Heart right ventricle (tissue), 16 donors: ENCODE measurements at regions not wholly inside any gene's neighbourhood (a gene's known extent, or its start where the extent isn't known, plus 50 kb on each side); places are given as distances from the start of the nearest gene placed in this dataset.

ENCODE experiments used
- ATAC-seq, 8 donors: fragments of 200-7000 bp; cut with Tn5 transposase; one replicate each; pipeline ENCODE4 v1.9.1; 2020; ENCODE audit warnings: mild to moderate bottlenecking in 8 of 8, moderate library complexity in 8 of 8, moderate number of reproducible peaks in 1 of 8
- DNase-seq, 2 donors: peaks; one replicate each; pipeline ENCODE4 v3.0.0-alpha.2; 2020
- H3K27ac ChIP-seq, 10 donors: fragments of 200-600 bp; sonication (generic) in 2 of 10; one replicate each; pipeline versions ENCODE4 v1.5.0 to v1.8.0; 2020 to 2022; ENCODE audit warnings: mild to moderate bottlenecking in 3 of 10
- H3K27me3 ChIP-seq, 7 donors: fragments of 200-600 bp; one replicate each; pipeline ENCODE4 v1.8.0; 2021 to 2022; ENCODE audit warnings: mild to moderate bottlenecking in 2 of 7
- H3K36me3 ChIP-seq, 9 donors: fragments of 200-600 bp; sonication (generic) in 1 of 9; one replicate each; pipeline versions ENCODE4 v1.5.0 to v1.8.0; 2020 to 2022; ENCODE audit warnings: mild to moderate bottlenecking in 2 of 9
- H3K4me1 ChIP-seq, 9 donors: fragments of 200-600 bp; sonication (generic) in 1 of 9; one replicate each; pipeline versions ENCODE4 v1.5.0 to v1.8.0; 2020 to 2022; ENCODE audit warnings: mild to moderate bottlenecking in 4 of 9
- H3K4me3 ChIP-seq, 10 donors: fragments of 200-600 bp; sonication (generic) in 2 of 10; one replicate each; pipeline versions ENCODE4 v1.5.0 to v1.8.0; 2020 to 2022; ENCODE audit warnings: mild to moderate bottlenecking in 7 of 10, moderate library complexity in 2 of 10
- H3K9me3 ChIP-seq, 11 donors: fragments of 200-600 bp in 10 of 11; sonication (generic) in 2 of 11; one replicate each; pipeline versions ENCODE4 v1.5.0 to v1.8.0; 2013 to 2022; ENCODE audit warnings: mild to moderate bottlenecking in 2 of 11, control low read depth in 1 of 11, moderate library complexity in 1 of 11
- WGBS, 2 donors: extraction: QIAGEN DNeasy Blood & Tissue Kit; methylation state at CpG; one replicate each; pipeline ENCODE4 v1.1.7; 2013; ENCODE audit warnings: inconsistent platforms in 1 of 2; 5-methylcytosine and 5-hydroxymethylcytosine counted together
- intact Hi-C, 10 donors: fragments of 100-400 bp; cut with DNase I; formaldehyde crosslinking; loops; one replicate each; pipeline versions ENCODE4 v1.11.1 to v1.14.2; 2022
- TF ChIP-seq, protein P1 (sequence below), 9 donors: fragments of 200-600 bp; sonication (generic) in 2 of 9; IDR thresholded peaks; one replicate each; pipeline versions ENCODE4 v1.5.0 to v1.8.0; 2021 to 2022; ENCODE audit warnings: antibody characterized with exemption in 9 of 9, mild to moderate bottlenecking in 5 of 9, moderate library complexity in 1 of 9
- donor health status: Arrhythmogenic right ventricular cardiomyopathy.
- donor health status: ischemic (EF 13 %, LVEDD 7.1; RV severe dilation, severe dysfunction).
- donor health status: healthy with polysubstance abuse.
- donor health status: DM: no; HTN: yes; CAD: no.
- donor health status: DM: no; HTN: no; CAD: no.
- donor health status: ischemic (EF 25% LVEDD 6.9; RV normal size, moderate dysfunction).
- donor health status: ischemic (EF 25% LVEDD 5.7; RV mildly dilated, moderate dysfunction).
- donor health status: healthy.
- donor health status: DM: yes; HTN: yes; CAD: no.
- donor health status: Ischemic cardiomyopathy.
- donor health status: ischemic (EF 35%, LVEDD 5.7; RV mildly dilated, moderate dysfunction).
- donor health status: nonischemic (EF 11% LVEDD 7.7; RV severe dilation, severe dysfunction).
- donor health status: DM: yes; HTN: yes; CAD: no.
- donor health status: PGD.
- donor health status: ischemic (EF 29% LVEDD 5.4; RV normal size, mild dysfunction).
- donor health status: nonischemic (EF 23%, LVEDD 6.1; RV moderate dilation, normal function).

DNA sequence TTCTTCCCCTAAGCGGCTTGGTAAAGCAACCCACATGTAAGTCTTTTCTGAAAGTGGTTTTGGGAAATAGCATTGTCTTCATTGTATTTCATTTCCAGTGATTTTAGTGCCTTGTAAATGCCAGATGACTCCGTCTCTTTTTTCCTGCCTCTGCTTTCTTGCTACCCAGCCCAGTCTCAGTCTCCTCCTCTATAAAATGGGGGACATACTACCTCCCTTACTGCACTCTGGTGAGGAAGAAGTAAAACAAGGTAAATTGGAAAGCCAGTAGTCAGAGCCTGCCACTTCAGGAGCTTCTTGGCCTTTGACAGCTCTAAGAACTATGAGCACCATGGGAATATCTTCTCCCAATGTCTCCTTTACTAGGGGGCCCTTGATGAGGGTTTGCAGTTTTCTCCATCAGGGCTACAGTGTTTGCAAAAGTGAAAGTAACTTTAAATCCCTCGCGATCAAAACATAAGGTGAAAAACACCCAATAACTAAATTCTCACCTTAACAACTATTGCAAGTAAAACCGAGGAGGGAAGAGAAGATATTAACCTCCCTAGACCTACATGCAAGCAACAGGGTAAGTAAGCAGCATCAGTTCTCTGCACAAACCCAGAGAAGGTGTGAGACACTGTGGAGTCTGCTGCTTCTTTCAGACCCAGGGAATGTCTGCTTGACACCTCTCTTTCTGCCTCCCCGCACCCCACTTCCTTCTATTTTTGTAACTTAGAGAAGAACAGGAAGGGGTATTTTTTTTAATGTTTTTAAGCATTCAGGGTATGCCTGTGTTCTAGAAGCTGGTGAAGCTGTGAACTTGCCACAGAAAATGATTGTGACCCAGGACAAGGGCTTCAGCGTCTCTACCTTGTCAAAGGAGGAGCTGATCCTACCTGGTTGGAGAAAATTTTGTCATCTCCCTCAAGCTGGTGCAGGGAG is 159.1 kb upstream of the EOMES start:
- intact Hi-C loops, result no loop called here
- WGBS, 2 donors, result 37 to 47% methylated on average over 7 of the region's 7 CpGs

DNA sequence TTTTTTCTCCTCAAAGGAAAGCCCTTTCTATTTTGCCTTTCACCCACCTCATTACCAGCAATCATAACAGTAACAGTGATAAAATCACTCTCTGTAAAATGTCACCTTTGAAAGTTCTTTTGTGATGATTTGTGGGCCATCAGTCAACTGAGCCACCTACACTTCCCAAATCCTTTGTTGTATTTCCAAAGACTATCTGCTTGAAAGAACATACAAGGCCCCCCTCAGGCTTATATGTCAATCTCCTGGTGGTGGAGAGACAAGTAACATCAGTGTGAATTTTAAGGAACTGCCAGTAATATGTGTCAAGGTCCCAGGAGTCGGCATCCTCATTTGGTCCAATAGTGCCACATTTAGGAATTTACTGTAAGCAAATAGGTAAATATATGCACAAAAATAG is 161.1 kb upstream of the EOMES start:
- ATAC-seq, result no peak
- TF ChIP-seq, protein P1, sequence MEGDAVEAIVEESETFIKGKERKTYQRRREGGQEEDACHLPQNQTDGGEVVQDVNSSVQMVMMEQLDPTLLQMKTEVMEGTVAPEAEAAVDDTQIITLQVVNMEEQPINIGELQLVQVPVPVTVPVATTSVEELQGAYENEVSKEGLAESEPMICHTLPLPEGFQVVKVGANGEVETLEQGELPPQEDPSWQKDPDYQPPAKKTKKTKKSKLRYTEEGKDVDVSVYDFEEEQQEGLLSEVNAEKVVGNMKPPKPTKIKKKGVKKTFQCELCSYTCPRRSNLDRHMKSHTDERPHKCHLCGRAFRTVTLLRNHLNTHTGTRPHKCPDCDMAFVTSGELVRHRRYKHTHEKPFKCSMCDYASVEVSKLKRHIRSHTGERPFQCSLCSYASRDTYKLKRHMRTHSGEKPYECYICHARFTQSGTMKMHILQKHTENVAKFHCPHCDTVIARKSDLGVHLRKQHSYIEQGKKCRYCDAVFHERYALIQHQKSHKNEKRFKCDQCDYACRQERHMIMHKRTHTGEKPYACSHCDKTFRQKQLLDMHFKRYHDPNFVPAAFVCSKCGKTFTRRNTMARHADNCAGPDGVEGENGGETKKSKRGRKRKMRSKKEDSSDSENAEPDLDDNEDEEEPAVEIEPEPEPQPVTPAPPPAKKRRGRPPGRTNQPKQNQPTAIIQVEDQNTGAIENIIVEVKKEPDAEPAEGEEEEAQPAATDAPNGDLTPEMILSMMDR (IDR thresholded peaks at IDR 0.05), result no peak

More for the DNA sequence above, 159.1 kb upstream of the EOMES start:
- H3K4me1 ChIP-seq, result peaks cover 0 to 13% (median 0%) of the 10 kb centered on the region in 9 donors
- H3K27me3 ChIP-seq, result peaks cover 0 to 3% (median 0%) of the 10 kb centered on the region in 7 donors
- no peaks in the 10 kb centered on the region for H3K9me3 ChIP-seq
- peak overlapping the region in 1 of 10 donors; percentile 6 for H3K4me3 ChIP-seq
- no peaks in the 10 kb centered on the region for H3K36me3 ChIP-seq
- peak overlapping the region in 1 of 10 donors; percentile 73 for H3K27ac ChIP-seq
- TF ChIP-seq, protein P1 (IDR thresholded peaks at IDR 0.05), result no peak
- no peak for ATAC-seq
- DNase-seq, result no peak

DNA sequence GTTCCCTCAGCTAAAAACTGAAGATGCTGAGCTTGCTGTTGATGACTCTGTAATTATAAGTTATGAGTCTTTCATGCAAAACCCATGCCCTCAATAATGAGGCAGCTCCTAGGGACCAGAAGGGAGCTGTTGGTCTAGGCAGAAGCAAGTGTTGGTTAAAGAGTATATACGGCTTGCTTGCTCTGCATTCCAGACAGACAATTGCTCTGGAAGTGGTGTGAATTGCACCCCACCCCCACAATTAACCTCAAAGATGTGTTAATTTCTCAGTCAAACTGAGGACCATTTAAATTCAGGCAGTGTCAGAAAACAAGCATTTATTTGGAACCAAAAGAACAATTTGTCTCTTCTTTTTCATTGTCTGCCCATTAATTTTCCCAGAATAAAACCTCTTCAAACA is 163.5 kb upstream of the EOMES start:
- no peaks in the 10 kb centered on the region for H3K36me3 ChIP-seq
- H3K9me3 ChIP-seq, result no peaks in the 10 kb centered on the region
- intact Hi-C loops, result no loop called here
- peaks cover 0 to 5% (median 0%) of the 10 kb centered on the region in 9 donors for H3K4me1 ChIP-seq
- ATAC-seq (no peak), DNase-seq (no peak)
- H3K27ac ChIP-seq, result no peak overlapping the region
- 12 to 21% methylated on average over 1 of the region's 1 CpG for WGBS, 2 donors
- no peak overlapping the region for H3K4me3 ChIP-seq
- H3K27me3 ChIP-seq, result peaks cover 0 to 10% (median 0%) of the 10 kb centered on the region in 7 donors
- TF ChIP-seq, protein P1 (IDR thresholded peaks at IDR 0.05), result no peak

More for the DNA sequence above, 161.1 kb upstream of the EOMES start:
- intact Hi-C loops, result no loop called here
- H3K4me1 ChIP-seq, result peaks cover 0 to 6% (median 0%) of the 10 kb centered on the region in 9 donors
- H3K27ac ChIP-seq, result no peak overlapping the region
- H3K9me3 ChIP-seq, result no peaks in the 10 kb centered on the region
- no peak for DNase-seq
- 43 to 44% methylated on average over 1 of the region's 1 CpG for WGBS, 2 donors
- no peak overlapping the region for H3K4me3 ChIP-seq
- H3K27me3 ChIP-seq, result peaks cover 0 to 10% (median 0%) of the 10 kb centered on the region in 7 donors
- no peaks in the 10 kb centered on the region for H3K36me3 ChIP-seq

DNA sequence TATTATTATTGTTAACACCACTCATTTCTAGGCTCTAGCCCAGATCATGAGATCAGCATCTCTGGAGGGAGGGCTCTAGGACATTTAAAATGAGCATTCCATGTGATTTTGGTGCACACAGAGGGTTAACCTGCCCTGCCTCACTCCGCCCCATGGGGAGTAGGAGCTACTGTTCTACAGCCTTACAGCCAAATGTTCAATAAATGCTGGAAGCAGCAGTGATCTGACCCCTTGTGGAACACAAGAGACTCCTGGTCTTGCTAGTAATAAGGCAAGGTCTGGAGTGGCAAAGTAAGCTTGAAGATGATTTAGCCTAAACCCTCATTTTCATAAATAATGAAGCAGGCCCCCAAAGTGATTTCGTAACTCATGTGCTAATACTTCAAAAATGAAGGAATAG is 166.4 kb upstream of the EOMES start:
- Histone ChIP-seq H3K4me3 (no peak overlapping the region), H3K9me3 (peaks cover 0 to 20% (median 8%) of the 10 kb centered on the region in 11 donors), H3K27ac (no peak overlapping the region), H3K36me3 (no peaks in the 10 kb centered on the region), H3K4me1 (no peaks in the 10 kb centered on the region), H3K27me3 (peaks cover 0 to 10% (median 0%) of the 10 kb centered on the region in 7 donors)
- TF ChIP-seq, protein P1 (IDR thresholded peaks at IDR 0.05), result no peak
- no peak for DNase-seq
- WGBS, 2 donors, result 49 to 73% methylated on average over 2 of the region's 2 CpGs
- intact Hi-C loops, result no loop called here
- no peak for ATAC-seq
